GM23338 (cell line): ENCODE measurements at regions not wholly inside any gene's neighbourhood (a gene's known extent, or its start where the extent isn't known, plus 50 kb on each side); places are given as distances from the start of the nearest gene placed in this dataset.

Experiments used
- ATAC-seq: fragments of 200-7000 bp; cut with Tn5 transposase; 3 replicates; pipeline ENCODE4 v1.9.1; 2020
- DNase-seq: peaks from one replicate; pipeline ENCODE4 v3.0.0-alpha.2; 2015; ENCODE audit warnings: low spot score
- H2AFZ ChIP-seq: fragments of 200-600 bp; sonication (generic); 2 replicates; pipeline ENCODE4 v1.8.0; 2016; ENCODE audit warnings: antibody characterized with exemption, mild to moderate bottlenecking, moderate library complexity
- H3F3A ChIP-seq: fragments of 200-600 bp; sonication (generic); replicated peaks from 2 replicates; pipeline ENCODE4 v1.8.0; 2017; ENCODE audit warnings: antibody characterized with exemption, mixed run types, low read depth
- H3K27ac ChIP-seq: fragments of 200-600 bp; sonication (generic); 2 replicates; pipeline ENCODE4 v1.6.1; 2016; ENCODE audit warnings: low read depth
- H3K27me3 ChIP-seq: fragments of 200-600 bp; sonication (generic); 2 replicates; pipeline ENCODE4 v1.8.0; 2016; ENCODE audit warnings: mild to moderate bottlenecking, mixed run types, moderate library complexity; ENCODE audit not compliant: insufficient read depth
- H3K36me3 ChIP-seq: fragments of 200-600 bp; sonication (generic); 2 replicates; pipeline ENCODE4 v1.8.0; 2016; ENCODE audit warnings: mild to moderate bottlenecking; ENCODE audit not compliant: insufficient read depth
- H3K4me1 ChIP-seq: fragments of 200-600 bp; sonication (generic); 2 replicates; pipeline ENCODE4 v1.8.0; 2016; ENCODE audit warnings: mild to moderate bottlenecking, moderate library complexity; ENCODE audit not compliant: insufficient read depth
- H3K4me2 ChIP-seq: fragments of 200-600 bp; sonication (generic); 2 replicates; pipeline ENCODE4 v1.7.1; 2017; ENCODE audit warnings: mixed run types
- H3K4me3 ChIP-seq: fragments of 200-600 bp; sonication (generic); 2 replicates; pipeline ENCODE4 v1.6.1; 2016; ENCODE audit warnings: mixed run types
- H3K79me2 ChIP-seq: fragments of 200-600 bp; sonication (generic); replicated peaks from 2 replicates; pipeline ENCODE4 v1.8.0; 2017; ENCODE audit warnings: mild to moderate bottlenecking; ENCODE audit not compliant: insufficient read depth
- H3K9me2 ChIP-seq: fragments of 200-600 bp; sonication (generic); 2 replicates; pipeline ENCODE4 v1.8.0; 2017; ENCODE audit not compliant: insufficient read depth
- H4K20me1 ChIP-seq: fragments of 200-600 bp; sonication (generic); replicated peaks from 2 replicates; pipeline ENCODE4 v1.8.0; 2017; ENCODE audit warnings: mild to moderate bottlenecking; ENCODE audit not compliant: insufficient read depth
- H3K27ac Mint-ChIP-seq: 2 replicates; pipeline ENCODE4 v1.8.0; 2020; ENCODE audit warnings: inconsistent platforms, mild to moderate bottlenecking, moderate library complexity, mixed read lengths
- H3K27me3 Mint-ChIP-seq: 3 replicates; pipeline ENCODE4 v1.8.0; 2022; ENCODE audit warnings: low read depth, mild to moderate bottlenecking, moderate library complexity, mixed read lengths, inconsistent platforms; ENCODE audit not compliant: insufficient read depth, poor library complexity
- H3K36me3 Mint-ChIP-seq: 3 replicates; pipeline ENCODE4 v1.8.0; 2021; ENCODE audit warnings: low read depth, mild to moderate bottlenecking, inconsistent platforms, moderate library complexity, mixed read lengths
- H3K4me1 Mint-ChIP-seq: 3 replicates; pipeline ENCODE4 v1.8.0; 2020; ENCODE audit warnings: mild to moderate bottlenecking, inconsistent platforms, mixed read lengths
- H3K4me3 Mint-ChIP-seq: 3 replicates; pipeline ENCODE4 v1.8.0; 2021; ENCODE audit warnings: moderate library complexity, mild to moderate bottlenecking, inconsistent platforms, mixed read lengths
- H3K9me3 Mint-ChIP-seq: 3 replicates; pipeline ENCODE4 v1.8.0; 2020; ENCODE audit warnings: moderate library complexity, mild to moderate bottlenecking, inconsistent platforms, mixed read lengths
- CREB1 ChIP-seq: fragments of 250-450 bp; sonication (Bioruptor Pico); IDR thresholded peaks from 2 replicates; pipeline ENCODE4 v1.5.0; 2020; ENCODE audit warnings: low read depth, mild to moderate bottlenecking, moderate library complexity
- EZH2 ChIP-seq: fragments of 200-600 bp; sonication (generic); IDR thresholded peaks from one replicate; pipeline ENCODE4 v1.8.0; 2017; ENCODE audit warnings: antibody characterized with exemption, mild to moderate bottlenecking, low read depth; ENCODE audit not compliant: unreplicated experiment
- EZH2phosphoT487 ChIP-seq: fragments of 200-600 bp; sonication (generic); IDR thresholded peaks from one replicate; pipeline ENCODE4 v1.8.1; 2018; ENCODE audit warnings: antibody characterized with exemption; ENCODE audit not compliant: unreplicated experiment
- POLR2AphosphoS5 ChIP-seq: IDR thresholded peaks from 2 replicates; pipeline ENCODE4 v1.6.1; 2016; ENCODE audit warnings: antibody characterized with exemption, low read depth
- STAT1 ChIP-seq: IDR thresholded peaks from one replicate; pipeline ENCODE4 v1.6.1; 2016; ENCODE audit warnings: antibody characterized with exemption; ENCODE audit not compliant: unreplicated experiment
- ZNF114 ChIP-seq: fragments of 250-450 bp; sonication (Bioruptor Pico); IDR thresholded peaks from 2 replicates; pipeline ENCODE4 v1.5.0; 2020; ENCODE audit warnings: mild to moderate bottlenecking, moderate library complexity
- ZNF331 ChIP-seq: fragments of 250-450 bp; sonication (Bioruptor Pico); IDR thresholded peaks from 2 replicates; pipeline ENCODE4 v1.5.0; 2020; ENCODE audit warnings: low read depth, mild to moderate bottlenecking, moderate library complexity
- TF ChIP-seq, protein P1 (sequence below): IDR thresholded peaks from one replicate; pipeline ENCODE4 v1.6.1; 2018; ENCODE audit warnings: antibody characterized with exemption; ENCODE audit not compliant: unreplicated experiment
- TF ChIP-seq, protein P2 (sequence below): fragments of 250-450 bp; sonication (Bioruptor Pico); IDR thresholded peaks from 2 replicates; pipeline ENCODE4 v1.5.0; 2020; ENCODE audit warnings: mild to moderate bottlenecking, moderate library complexity
- TF ChIP-seq, protein P3 (sequence below), 2 experiments: fragments of 200-600 bp in 1 of 2; sonication (generic) in 1 of 2; conservative IDR thresholded peaks; 2 replicates each; pipeline versions ENCODE4 v1.5.1 to v1.6.1; 2016 to 2017; ENCODE audit warnings: antibody characterized with exemption in 2 of 2, low read depth in 2 of 2, mild to moderate bottlenecking in 2 of 2, moderate library complexity in 1 of 2

DNA sequence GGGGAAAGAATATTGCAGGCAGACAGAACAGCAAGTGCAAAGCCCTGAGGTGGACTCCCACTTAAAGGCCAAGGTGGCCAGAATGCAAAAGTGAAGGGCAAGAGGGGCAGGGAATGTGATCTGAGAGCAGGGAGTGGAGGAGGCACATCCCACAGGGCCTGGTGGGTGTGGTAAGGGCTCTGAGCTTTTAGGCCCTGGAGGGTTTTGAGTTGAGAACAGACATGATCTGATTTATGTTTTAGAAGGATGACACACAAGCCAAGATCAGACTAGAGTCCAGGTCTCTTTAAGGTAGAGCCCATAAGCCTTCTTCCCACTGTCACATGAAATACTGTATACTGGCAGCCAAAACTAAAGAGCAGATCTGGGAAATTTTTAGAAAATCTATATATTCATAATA, 162.5 kb downstream of the SLC38A4 start (continued):
- TF ChIP-seq, protein P1, sequence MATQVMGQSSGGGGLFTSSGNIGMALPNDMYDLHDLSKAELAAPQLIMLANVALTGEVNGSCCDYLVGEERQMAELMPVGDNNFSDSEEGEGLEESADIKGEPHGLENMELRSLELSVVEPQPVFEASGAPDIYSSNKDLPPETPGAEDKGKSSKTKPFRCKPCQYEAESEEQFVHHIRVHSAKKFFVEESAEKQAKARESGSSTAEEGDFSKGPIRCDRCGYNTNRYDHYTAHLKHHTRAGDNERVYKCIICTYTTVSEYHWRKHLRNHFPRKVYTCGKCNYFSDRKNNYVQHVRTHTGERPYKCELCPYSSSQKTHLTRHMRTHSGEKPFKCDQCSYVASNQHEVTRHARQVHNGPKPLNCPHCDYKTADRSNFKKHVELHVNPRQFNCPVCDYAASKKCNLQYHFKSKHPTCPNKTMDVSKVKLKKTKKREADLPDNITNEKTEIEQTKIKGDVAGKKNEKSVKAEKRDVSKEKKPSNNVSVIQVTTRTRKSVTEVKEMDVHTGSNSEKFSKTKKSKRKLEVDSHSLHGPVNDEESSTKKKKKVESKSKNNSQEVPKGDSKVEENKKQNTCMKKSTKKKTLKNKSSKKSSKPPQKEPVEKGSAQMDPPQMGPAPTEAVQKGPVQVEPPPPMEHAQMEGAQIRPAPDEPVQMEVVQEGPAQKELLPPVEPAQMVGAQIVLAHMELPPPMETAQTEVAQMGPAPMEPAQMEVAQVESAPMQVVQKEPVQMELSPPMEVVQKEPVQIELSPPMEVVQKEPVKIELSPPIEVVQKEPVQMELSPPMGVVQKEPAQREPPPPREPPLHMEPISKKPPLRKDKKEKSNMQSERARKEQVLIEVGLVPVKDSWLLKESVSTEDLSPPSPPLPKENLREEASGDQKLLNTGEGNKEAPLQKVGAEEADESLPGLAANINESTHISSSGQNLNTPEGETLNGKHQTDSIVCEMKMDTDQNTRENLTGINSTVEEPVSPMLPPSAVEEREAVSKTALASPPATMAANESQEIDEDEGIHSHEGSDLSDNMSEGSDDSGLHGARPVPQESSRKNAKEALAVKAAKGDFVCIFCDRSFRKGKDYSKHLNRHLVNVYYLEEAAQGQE: no peak
- TF ChIP-seq POLR2AphosphoS5: no peak
- TF ChIP-seq CREB1 (CRISPR knock-in tag): no peak
- no peak for TF ChIP-seq ZNF331 (CRISPR knock-in tag)
- TF ChIP-seq ZNF114: no peak
- no peak for TF ChIP-seq STAT1

DNA sequence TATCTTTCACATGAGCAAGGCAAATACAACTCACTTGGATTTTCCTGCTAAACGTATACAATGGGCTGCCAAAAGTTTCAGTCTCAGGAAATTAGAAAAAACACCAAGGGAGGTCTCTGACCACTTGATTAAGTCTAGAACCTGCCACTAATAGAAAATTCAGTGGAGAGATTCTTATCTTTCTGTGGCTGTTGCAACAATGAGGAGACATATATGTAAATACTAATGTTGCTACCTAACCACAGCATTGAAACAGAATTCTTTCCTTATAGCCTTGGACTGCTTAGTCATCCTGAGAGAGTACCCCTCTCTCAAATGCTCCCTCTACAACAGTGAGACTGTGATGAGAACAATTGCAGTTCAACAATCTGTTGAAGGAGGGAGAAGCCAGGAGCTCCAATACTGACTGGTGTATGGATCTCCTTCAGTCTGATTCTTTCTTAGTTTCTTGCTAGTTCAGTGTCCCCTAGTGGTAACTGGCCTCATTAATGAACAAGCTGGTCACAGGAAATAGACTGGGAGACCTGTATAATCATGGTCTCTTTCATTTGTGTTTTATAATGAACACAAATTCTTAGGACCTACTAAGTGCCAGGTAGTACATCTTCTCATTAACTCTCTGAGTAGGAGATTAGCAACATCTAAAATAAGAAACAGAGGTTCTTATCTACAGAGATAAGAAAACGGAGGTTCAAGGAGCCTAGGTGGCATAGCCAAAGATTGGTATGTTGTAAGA, 164.5 kb downstream of the SLC38A4 start:
- Mint-ChIP-seq H3K27ac (peak overlapping the region; percentile 30; the same call in 1 of the 2 replicates), H3K4me1 (peaks cover 43% of the 10 kb centered on the region)

More for the DNA sequence above, 164.5 kb downstream of the SLC38A4 start:
- peaks cover 35% of the 10 kb centered on the region for H3K4me1 ChIP-seq
- no peaks in the 10 kb centered on the region for H3K36me3 ChIP-seq
- DNase-seq (peak; percentile 80), ATAC-seq (peak; percentile 94)
- H2AFZ ChIP-seq: no peak overlapping the region
- no peaks in the 10 kb centered on the region for H3K79me2 ChIP-seq
- H3K9me3 Mint-ChIP-seq: no peaks in the 10 kb centered on the region
- H3K4me2 ChIP-seq: no peak overlapping the region
- H3K27ac ChIP-seq: no peak overlapping the region
- no peak overlapping the region for H3K4me3 Mint-ChIP-seq
- no peaks in the 10 kb centered on the region for H3K27me3 ChIP-seq
- H3F3A ChIP-seq: no peaks in the 10 kb centered on the region
- H3K36me3 Mint-ChIP-seq: no peaks in the 10 kb centered on the region
- H4K20me1 ChIP-seq: no peaks in the 10 kb centered on the region
- TF ChIP-seq, protein P2, sequence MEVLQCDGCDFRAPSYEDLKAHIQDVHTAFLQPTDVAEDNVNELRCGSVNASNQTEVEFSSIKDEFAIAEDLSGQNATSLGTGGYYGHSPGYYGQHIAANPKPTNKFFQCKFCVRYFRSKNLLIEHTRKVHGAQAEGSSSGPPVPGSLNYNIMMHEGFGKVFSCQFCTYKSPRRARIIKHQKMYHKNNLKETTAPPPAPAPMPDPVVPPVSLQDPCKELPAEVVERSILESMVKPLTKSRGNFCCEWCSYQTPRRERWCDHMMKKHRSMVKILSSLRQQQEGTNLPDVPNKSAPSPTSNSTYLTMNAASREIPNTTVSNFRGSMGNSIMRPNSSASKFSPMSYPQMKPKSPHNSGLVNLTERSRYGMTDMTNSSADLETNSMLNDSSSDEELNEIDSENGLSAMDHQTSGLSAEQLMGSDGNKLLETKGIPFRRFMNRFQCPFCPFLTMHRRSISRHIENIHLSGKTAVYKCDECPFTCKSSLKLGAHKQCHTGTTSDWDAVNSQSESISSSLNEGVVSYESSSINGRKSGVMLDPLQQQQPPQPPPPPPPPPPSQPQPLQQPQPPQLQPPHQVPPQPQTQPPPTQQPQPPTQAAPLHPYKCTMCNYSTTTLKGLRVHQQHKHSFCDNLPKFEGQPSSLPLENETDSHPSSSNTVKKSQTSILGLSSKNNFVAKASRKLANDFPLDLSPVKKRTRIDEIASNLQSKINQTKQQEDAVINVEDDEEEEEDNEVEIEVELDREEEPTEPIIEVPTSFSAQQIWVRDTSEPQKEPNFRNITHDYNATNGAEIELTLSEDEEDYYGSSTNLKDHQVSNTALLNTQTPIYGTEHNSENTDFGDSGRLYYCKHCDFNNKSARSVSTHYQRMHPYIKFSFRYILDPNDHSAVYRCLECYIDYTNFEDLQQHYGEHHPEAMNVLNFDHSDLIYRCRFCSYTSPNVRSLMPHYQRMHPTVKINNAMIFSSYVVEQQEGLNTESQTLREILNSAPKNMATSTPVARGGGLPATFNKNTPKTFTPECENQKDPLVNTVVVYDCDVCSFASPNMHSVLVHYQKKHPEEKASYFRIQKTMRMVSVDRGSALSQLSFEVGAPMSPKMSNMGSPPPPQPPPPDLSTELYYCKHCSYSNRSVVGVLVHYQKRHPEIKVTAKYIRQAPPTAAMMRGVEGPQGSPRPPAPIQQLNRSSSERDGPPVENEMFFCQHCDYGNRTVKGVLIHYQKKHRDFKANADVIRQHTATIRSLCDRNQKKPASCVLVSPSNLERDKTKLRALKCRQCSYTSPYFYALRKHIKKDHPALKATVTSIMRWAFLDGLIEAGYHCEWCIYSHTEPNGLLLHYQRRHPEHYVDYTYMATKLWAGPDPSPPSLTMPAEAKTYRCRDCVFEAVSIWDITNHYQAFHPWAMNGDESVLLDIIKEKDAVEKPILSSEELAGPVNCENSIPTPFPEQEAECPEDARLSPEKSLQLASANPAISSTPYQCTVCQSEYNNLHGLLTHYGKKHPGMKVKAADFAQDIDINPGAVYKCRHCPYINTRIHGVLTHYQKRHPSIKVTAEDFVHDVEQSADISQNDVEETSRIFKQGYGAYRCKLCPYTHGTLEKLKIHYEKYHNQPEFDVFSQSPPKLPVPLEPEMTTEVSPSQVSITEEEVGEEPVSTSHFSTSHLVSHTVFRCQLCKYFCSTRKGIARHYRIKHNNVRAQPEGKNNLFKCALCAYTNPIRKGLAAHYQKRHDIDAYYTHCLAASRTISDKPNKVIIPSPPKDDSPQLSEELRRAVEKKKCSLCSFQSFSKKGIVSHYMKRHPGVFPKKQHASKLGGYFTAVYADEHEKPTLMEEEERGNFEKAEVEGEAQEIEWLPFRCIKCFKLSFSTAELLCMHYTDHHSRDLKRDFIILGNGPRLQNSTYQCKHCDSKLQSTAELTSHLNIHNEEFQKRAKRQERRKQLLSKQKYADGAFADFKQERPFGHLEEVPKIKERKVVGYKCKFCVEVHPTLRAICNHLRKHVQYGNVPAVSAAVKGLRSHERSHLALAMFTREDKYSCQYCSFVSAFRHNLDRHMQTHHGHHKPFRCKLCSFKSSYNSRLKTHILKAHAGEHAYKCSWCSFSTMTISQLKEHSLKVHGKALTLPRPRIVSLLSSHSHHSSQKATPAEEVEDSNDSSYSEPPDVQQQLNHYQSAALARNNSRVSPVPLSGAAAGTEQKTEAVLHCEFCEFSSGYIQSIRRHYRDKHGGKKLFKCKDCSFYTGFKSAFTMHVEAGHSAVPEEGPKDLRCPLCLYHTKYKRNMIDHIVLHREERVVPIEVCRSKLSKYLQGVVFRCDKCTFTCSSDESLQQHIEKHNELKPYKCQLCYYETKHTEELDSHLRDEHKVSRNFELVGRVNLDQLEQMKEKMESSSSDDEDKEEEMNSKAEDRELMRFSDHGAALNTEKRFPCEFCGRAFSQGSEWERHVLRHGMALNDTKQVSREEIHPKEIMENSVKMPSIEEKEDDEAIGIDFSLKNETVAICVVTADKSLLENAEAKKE (CRISPR knock-in tag): peak; percentile 53; the same call in 1 of the 2 replicates
- TF ChIP-seq EZH2 (no peak), ZNF331 (CRISPR knock-in tag) (no peak), POLR2AphosphoS5 (no peak), STAT1 (no peak), EZH2phosphoT487 (no peak)
- TF ChIP-seq, protein P3, sequence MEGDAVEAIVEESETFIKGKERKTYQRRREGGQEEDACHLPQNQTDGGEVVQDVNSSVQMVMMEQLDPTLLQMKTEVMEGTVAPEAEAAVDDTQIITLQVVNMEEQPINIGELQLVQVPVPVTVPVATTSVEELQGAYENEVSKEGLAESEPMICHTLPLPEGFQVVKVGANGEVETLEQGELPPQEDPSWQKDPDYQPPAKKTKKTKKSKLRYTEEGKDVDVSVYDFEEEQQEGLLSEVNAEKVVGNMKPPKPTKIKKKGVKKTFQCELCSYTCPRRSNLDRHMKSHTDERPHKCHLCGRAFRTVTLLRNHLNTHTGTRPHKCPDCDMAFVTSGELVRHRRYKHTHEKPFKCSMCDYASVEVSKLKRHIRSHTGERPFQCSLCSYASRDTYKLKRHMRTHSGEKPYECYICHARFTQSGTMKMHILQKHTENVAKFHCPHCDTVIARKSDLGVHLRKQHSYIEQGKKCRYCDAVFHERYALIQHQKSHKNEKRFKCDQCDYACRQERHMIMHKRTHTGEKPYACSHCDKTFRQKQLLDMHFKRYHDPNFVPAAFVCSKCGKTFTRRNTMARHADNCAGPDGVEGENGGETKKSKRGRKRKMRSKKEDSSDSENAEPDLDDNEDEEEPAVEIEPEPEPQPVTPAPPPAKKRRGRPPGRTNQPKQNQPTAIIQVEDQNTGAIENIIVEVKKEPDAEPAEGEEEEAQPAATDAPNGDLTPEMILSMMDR (conservative IDR thresholded peaks at IDR 0.05; ENCODE audit: low read depth in 2 of 2): peak; percentile 79 to 81
- no peaks in the 10 kb centered on the region for H3K9me2 ChIP-seq
- H3K4me3 ChIP-seq: no peak overlapping the region
- H3K27me3 Mint-ChIP-seq: no peaks in the 10 kb centered on the region
